ENCODE measurements at regions not wholly inside any gene's neighbourhood (a gene's known extent, or its start where the extent isn't known, plus 50 kb on each side); places are given as distances from the start of the nearest gene placed in this dataset.

- TF ChIP-seq YY1 (IDR thresholded peaks at IDR 0.05; ENCODE audit: low read depth) = no peak
- TF ChIP-seq TAF1 (IDR thresholded peaks at IDR 0.05; ENCODE audit: low read depth) = no peak
- TF ChIP-seq MAX (IDR thresholded peaks at IDR 0.05) = no peak
- no peak for TF ChIP-seq NFIC (IDR thresholded peaks at IDR 0.05)
- no peak for TF ChIP-seq EP300 (IDR thresholded peaks at IDR 0.05; ENCODE audit: borderline replicate concordance)
Measured at GRCh38 chr20:48163505-48163904, 378.2 kb upstream of the SULF2 start.

Data from Ishikawa (cell line).